GM12891 (cell line): ENCODE measurements at regions not wholly inside any gene's neighbourhood (a gene's known extent, or its start where the extent isn't known, plus 50 kb on each side); places are given as distances from the start of the nearest gene placed in this dataset.

Experiments used
- DNase-seq: peaks from one replicate; pipeline ENCODE4 v3.0.0; 2011; ENCODE audit warnings: low spot score; ENCODE audit not compliant: insufficient read length
- FAIRE-seq: peaks from 2 replicates; lab custom pipeline; 2011; peaks lifted over from hg19 to GRCh38; lab: Jason Lieb, UNC
- PAX5 ChIP-seq: IDR thresholded peaks from 2 replicates; pipeline ENCODE4 v1.6.1; 2011; ENCODE audit warnings: low read length, moderate library complexity, mild to moderate bottlenecking; ENCODE audit not compliant: insufficient read depth, severe bottlenecking
- POLR2A ChIP-seq: IDR thresholded peaks from 2 replicates; pipeline ENCODE4 v1.6.1; 2011; ENCODE audit warnings: low read depth, low read length, control low read depth
- POLR2AphosphoS5 ChIP-seq: IDR thresholded peaks from 2 replicates; pipeline ENCODE4 v1.6.1; 2011; ENCODE audit warnings: low read depth, low read length, control low read depth
- POU2F2 ChIP-seq: IDR thresholded peaks from 2 replicates; pipeline ENCODE4 v1.6.1; 2011; ENCODE audit warnings: low read depth, mild to moderate bottlenecking, control low read depth, low read length, moderate library complexity
- SPI1 ChIP-seq: IDR thresholded peaks from 2 replicates; pipeline ENCODE4 v1.6.1; 2011; ENCODE audit warnings: low read depth, low read length, control low read depth
- TAF1 ChIP-seq: IDR thresholded peaks from 2 replicates; pipeline ENCODE4 v1.6.1; 2011; ENCODE audit warnings: low read depth, low read length, control low read depth

GRCh38 chr6:22800451-22800850 lies 231.1 kb downstream of the HDGFL1 start:
- TF ChIP-seq PAX5 (no peak), POLR2AphosphoS5 (no peak), SPI1 (no peak)
- FAIRE-seq (no peak), DNase-seq (no peak)

- TF ChIP-seq POU2F2 (no peak), TAF1 (no peak), PAX5 (no peak), POLR2AphosphoS5 (no peak), SPI1 (no peak), POLR2A (no peak)
- no peak for DNase-seq
- no peak for FAIRE-seq
Observed at GRCh38 chr6:22801831-22802230, 232.5 kb downstream of the HDGFL1 start.

GRCh38 chr6:22804620-22805261 lies 235.4 kb downstream of the HDGFL1 start:
- DNase-seq, result no peak
- no peak for TF ChIP-seq POLR2AphosphoS5
- TF ChIP-seq POU2F2, result no peak
- TF ChIP-seq SPI1, result no peak
- TF ChIP-seq TAF1, result no peak
- no peak for TF ChIP-seq PAX5
- no peak for TF ChIP-seq POLR2A

GRCh38 chr6:22807261-22807660 lies 237.9 kb downstream of the HDGFL1 start:
- FAIRE-seq (no peak), DNase-seq (no peak)
- TF ChIP-seq POLR2AphosphoS5 (no peak), POLR2A (no peak), TAF1 (no peak), SPI1 (no peak), PAX5 (no peak), POU2F2 (no peak)

More at GRCh38 chr6:22804620-22805261, 235.4 kb downstream of the HDGFL1 start:
- no peak for FAIRE-seq

- DNase-seq, result no peak
- no peak for FAIRE-seq
- TF ChIP-seq POLR2A, result no peak
- TF ChIP-seq POLR2AphosphoS5, result no peak
- TF ChIP-seq POU2F2, result no peak
- TF ChIP-seq SPI1, result no peak
- TF ChIP-seq TAF1, result no peak
- no peak for TF ChIP-seq PAX5
Observed at GRCh38 chr6:22807818-22808217, 238.5 kb downstream of the HDGFL1 start.

DNA sequence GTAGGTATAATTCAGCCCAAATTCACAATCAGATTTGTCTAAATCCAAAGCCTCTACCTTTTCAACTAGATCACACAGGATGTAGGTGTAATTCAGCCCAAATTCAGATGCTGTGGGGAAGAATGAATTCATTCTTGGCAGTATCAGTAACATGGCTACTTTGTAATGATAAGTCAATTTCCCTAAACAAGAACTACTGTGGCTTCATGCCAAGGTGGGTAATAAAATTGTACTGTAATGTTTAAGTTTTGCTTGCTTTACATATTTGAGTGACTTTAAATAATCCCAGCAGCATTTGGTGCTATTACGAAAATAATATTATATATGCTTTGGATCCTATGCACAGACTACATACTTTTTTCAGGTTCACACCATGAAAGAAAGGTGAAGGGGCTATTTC lies 239.1 kb downstream of the HDGFL1 start:
- no peak for DNase-seq
- no peak for TF ChIP-seq POLR2AphosphoS5
- no peak for TF ChIP-seq PAX5
- TF ChIP-seq POU2F2, result no peak
- TF ChIP-seq TAF1, result no peak
- no peak for TF ChIP-seq SPI1
- no peak for TF ChIP-seq POLR2A
- FAIRE-seq, result no peak

DNA sequence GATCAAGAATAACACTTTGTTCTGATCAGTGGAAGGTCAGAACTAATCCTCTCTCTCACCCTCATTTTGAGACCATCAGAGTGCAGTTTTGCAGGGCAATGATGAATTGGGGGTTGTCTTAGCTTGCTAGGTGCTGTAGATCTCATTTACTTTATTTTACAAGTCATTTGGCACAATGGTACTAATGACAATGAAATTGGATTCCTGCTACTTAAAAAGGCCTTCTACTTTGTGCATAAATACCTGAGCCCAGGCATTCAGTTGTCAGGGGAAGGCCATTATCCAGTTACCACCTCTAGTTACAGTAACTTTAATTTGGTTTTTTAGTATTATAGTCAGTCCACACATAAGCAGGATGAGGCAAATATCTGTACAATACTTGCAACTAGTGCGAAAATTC lies 240.0 kb downstream of the HDGFL1 start:
- DNase-seq, result no peak
- no peak for TF ChIP-seq TAF1
- FAIRE-seq, result no peak

DNA sequence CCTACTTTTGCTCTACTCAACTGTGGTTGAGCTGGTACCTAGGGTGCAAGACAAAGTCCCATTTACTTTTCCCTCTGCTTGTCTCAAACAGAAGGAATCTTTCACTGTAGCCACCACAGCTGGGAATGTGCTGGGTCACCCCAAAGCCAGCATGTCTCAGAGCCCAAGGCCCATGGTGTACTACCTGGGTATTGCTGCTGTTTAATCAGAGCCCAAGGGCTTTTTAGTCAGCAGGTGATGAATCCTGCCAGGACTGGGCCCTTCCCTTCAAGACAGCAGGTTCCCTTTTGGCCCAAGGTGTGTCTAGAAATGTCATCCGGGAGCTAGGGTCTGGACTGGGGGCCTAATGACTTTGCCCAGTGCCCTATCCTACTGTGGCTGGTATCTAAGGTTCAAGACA lies 249.8 kb downstream of the HDGFL1 start:
- FAIRE-seq (no peak), DNase-seq (no peak)
- TF ChIP-seq SPI1, result no peak

DNA sequence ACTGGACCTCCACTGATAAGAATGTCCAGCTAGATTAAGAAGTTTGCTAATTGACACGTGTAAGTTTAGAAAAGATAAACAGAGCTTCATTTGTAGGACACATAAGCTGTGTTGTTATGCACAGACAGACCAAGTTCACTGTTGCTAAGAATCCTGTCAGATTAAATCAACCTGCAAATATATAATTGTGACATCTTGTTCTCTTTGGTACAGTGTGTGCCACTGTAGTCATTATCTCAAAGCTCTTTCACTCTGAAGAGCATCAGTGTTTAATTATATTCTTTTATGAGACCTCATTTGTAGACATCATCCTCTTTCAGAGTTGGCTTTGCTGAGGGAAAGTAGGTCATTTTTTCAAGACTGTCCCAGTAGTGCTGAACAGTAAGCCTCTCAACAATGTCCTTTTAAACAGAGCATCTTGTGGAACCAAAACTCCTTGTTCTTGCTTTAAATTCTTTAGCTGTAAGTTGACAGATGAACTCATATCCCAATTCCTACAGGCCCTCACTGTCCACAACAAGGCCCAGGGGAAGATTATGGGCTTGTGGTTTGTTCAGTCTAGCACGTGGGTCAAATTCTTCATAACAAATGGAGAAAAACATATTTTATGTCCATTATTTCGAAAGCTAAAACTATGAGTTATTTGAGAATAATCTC lies 252.4 kb downstream of the HDGFL1 start:
- DNase-seq (no peak), FAIRE-seq (no peak)
- no peak for TF ChIP-seq TAF1
- no peak for TF ChIP-seq SPI1
- TF ChIP-seq PAX5, result no peak
- no peak for TF ChIP-seq POLR2A
- no peak for TF ChIP-seq POLR2AphosphoS5
- TF ChIP-seq POU2F2, result no peak

DNA sequence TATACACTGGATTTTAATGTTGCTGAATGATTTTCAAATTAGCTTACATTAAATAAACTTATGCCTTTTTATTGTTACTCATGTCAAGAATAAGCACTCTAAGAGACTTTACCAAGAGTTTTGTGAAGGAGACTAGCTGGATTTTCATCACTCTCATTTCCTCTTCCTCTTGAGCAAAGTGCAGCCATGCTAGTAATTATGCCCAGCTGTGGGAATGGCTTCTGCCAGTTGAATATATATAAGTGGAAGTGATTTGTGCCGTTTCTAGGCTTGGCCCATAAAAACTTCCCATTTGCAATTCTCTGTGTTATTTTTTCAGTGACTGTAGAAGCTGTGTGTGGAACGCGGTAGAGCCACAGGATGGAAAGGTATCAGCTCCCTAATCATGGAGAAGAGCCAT lies 255.8 kb downstream of the HDGFL1 start:
- FAIRE-seq, result no peak
- DNase-seq, result no peak
- TF ChIP-seq TAF1 (no peak), POLR2A (no peak), SPI1 (no peak), POLR2AphosphoS5 (no peak), POU2F2 (no peak), PAX5 (no peak)
